GM21423 (cell line): ENCODE measurements at regions not wholly inside any gene's neighbourhood (a gene's known extent, or its start where the extent isn't known, plus 50 kb on each side); places are given as distances from the start of the nearest gene placed in this dataset.
"Not testable (repeated sequence)": the region's sequence is repeated elsewhere in the genome, so short reads cannot be mapped to it uniquely, and the experiment has no call there.

ENCODE experiments used
- ATAC-seq: cut with Tn5 transposase; IDR thresholded peaks from one replicate; pipeline ENCODE4 v1.9.1; 2021; ENCODE audit warnings: mild to moderate bottlenecking, moderate library complexity; ENCODE audit not compliant: unreplicated experiment

GRCh38 chr7:52406808-52407207 is 628.6 kb upstream of the POM121L12 start:
- no peak for ATAC-seq

GRCh38 chr7:52382731-52383130 is 652.7 kb upstream of the POM121L12 start:
- ATAC-seq: no peak

GRCh38 chr7:52369922-52370321 is 665.5 kb upstream of the POM121L12 start:
- ATAC-seq: no peak

- no peak for ATAC-seq
Measured at GRCh38 chr7:52365349-52365748, 670.1 kb upstream of the POM121L12 start.

GRCh38 chr7:52362521-52362920 is 672.9 kb upstream of the POM121L12 start:
- no peak for ATAC-seq

- no peak for ATAC-seq
Measured at GRCh38 chr7:52360541-52360940, 674.9 kb upstream of the POM121L12 start.

- ATAC-seq: no peak
Measured at GRCh38 chr7:52355053-52355452, 680.4 kb upstream of the POM121L12 start.

- no peak for ATAC-seq
Measured at GRCh38 chr7:52352013-52352981, 683.1 kb upstream of the POM121L12 start.

- no peak for ATAC-seq
Measured at GRCh38 chr7:52344015-52344414, 691.4 kb upstream of the POM121L12 start.

GRCh38 chr7:52340067-52340466 is 695.4 kb upstream of the POM121L12 start:
- no peak for ATAC-seq

GRCh38 chr7:52328328-52328727 is 707.1 kb upstream of the POM121L12 start:
- ATAC-seq: not testable (repeated sequence)

GRCh38 chr7:52325237-52325636 is 710.2 kb upstream of the POM121L12 start:
- ATAC-seq: no peak

GRCh38 chr7:52323202-52323746 is 712.2 kb upstream of the POM121L12 start:
- no peak for ATAC-seq

GRCh38 chr7:52320610-52321009 is 714.8 kb upstream of the POM121L12 start:
- ATAC-seq: no peak

- no peak for ATAC-seq
Measured at GRCh38 chr7:52317921-52318320, 717.5 kb upstream of the POM121L12 start.

GRCh38 chr7:52311886-52312285 is 723.5 kb upstream of the POM121L12 start:
- ATAC-seq: no peak

- ATAC-seq: no peak
Measured at GRCh38 chr7:52309631-52310030, 725.8 kb upstream of the POM121L12 start.

GRCh38 chr7:52302765-52303520 is 732.5 kb upstream of the POM121L12 start:
- no peak for ATAC-seq

- no peak for ATAC-seq
Measured at GRCh38 chr7:52297128-52297527, 738.3 kb upstream of the POM121L12 start.

- ATAC-seq: no peak
Measured at GRCh38 chr7:52294942-52295341, 740.5 kb upstream of the POM121L12 start.

GRCh38 chr7:52289247-52289646 is 746.2 kb upstream of the POM121L12 start:
- ATAC-seq: no peak

- no peak for ATAC-seq
Measured at GRCh38 chr7:52287698-52288097, 747.7 kb upstream of the POM121L12 start.
